Stomach (tissue), 4 donors: ENCODE measurements at regions not wholly inside any gene's neighbourhood (a gene's known extent, or its start where the extent isn't known, plus 50 kb on each side); places are given as distances from the start of the nearest gene placed in this dataset.
"Not testable (repeated sequence)": the region's sequence is repeated elsewhere in the genome, so short reads cannot be mapped to it uniquely, and the experiment has no call there.

Source experiments
- CTCF ChIP-seq, 7 experiments: fragments of 450-650 bp in 4 of 7; fragments of 200-600 bp in 3 of 7; sonication (generic) in 3 of 7; IDR thresholded peaks; one replicate each; pipeline ENCODE4 v1.5.1; 2016 to 2019; ENCODE audit warnings: antibody characterized with exemption in 7 of 7, control low read depth in 2 of 7, mild to moderate bottlenecking in 1 of 7
- EP300 ChIP-seq: sonication (generic); formaldehyde crosslinking; IDR thresholded peaks from one replicate; pipeline ENCODE4 v1.6.1; 2017; ENCODE audit warnings: antibody characterized with exemption
- POLR2A ChIP-seq, 4 donors: fragments of 450-650 bp; IDR thresholded peaks; one replicate each; pipeline ENCODE4 v1.6.1; 2016; ENCODE audit warnings: antibody characterized with exemption in 4 of 4, control low read depth in 2 of 4, mild to moderate bottlenecking in 1 of 4, moderate library complexity in 1 of 4
- POLR2AphosphoS5 ChIP-seq, 3 donors: sonication (generic); formaldehyde crosslinking; IDR thresholded peaks; one replicate each; pipeline ENCODE4 v1.6.1; 2016; ENCODE audit warnings: antibody characterized with exemption in 3 of 3

DNA sequence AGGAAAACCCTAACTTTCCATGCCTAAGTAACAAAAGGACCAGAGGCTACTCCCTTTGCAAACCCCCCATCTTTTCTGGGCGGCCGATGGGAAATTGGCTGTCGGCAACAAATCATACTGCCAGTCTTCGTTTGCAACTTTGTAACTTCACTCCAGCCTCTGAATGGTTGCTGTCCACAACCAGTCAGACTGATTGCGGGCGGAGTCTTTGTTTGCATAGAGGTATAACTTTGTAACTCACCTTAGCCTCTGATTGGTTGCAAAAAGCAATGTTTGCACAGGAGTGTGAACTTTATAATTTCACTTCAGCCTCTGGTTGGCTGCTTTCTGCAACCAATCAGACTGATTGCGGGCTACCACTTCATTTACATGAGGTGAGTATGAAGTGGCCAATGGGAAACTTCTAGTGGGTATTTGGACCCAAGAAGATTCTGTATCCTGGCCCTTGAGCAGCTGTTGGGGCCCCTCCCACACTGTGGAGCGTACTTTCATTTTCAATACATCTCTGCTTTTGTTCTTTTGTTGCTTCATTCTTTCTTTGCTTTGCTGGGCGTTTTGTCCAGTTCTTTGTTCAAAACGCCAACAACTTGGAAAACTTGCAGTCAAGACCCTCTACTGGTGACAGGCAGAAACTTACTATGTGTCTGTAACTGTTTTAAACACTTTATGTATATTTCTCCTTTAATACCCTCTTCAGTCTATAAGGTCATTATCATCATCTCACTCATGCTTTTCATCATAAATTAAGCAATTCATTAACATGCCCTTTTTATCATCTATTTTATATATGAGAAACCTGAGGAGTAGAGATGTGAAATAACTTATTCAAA is 55.8 kb upstream of the PPP1R12A start:
- not testable (repeated sequence) for TF ChIP-seq EP300; CTCF (IDR thresholded peaks at IDR 0.05); POLR2A (IDR thresholded peaks at IDR 0.05); POLR2AphosphoS5 (IDR thresholded peaks at IDR 0.05)
